ACHN (cell line): ENCODE measurements at regions not wholly inside any gene's neighbourhood (a gene's known extent, or its start where the extent isn't known, plus 50 kb on each side); places are given as distances from the start of the nearest gene placed in this dataset.

Experiments used
- DNase-seq: peaks from one replicate; pipeline ENCODE4 v3.0.0-alpha.2; 2015
- in situ Hi-C: cut with HindIII; loops from 2 replicates; pipeline ENCODE4 v1.10.0; 2017; ENCODE audit warnings: low sequenced_read_pairs, low pct_ligation_motif_present, low pct_unique_long_range_greater_than_20kb

GRCh38 chr5:130277522-130277921 lies 373.3 kb downstream of the CHSY3 start:
- in situ Hi-C loops: no loop called here
- DNase-seq: no peak

GRCh38 chr5:130277002-130277401 lies 372.7 kb downstream of the CHSY3 start:
- in situ Hi-C loops: no loop called here
- no peak for DNase-seq

GRCh38 chr5:130272837-130273236 lies 368.6 kb downstream of the CHSY3 start:
- in situ Hi-C loops: no loop called here
- DNase-seq: no peak

- in situ Hi-C loops: no loop called here
- DNase-seq: no peak
Observed at GRCh38 chr5:130270786-130271185, 366.5 kb downstream of the CHSY3 start.

GRCh38 chr5:130268489-130268888 lies 364.2 kb downstream of the CHSY3 start:
- no peak for DNase-seq
- in situ Hi-C loops: no loop called here

DNA sequence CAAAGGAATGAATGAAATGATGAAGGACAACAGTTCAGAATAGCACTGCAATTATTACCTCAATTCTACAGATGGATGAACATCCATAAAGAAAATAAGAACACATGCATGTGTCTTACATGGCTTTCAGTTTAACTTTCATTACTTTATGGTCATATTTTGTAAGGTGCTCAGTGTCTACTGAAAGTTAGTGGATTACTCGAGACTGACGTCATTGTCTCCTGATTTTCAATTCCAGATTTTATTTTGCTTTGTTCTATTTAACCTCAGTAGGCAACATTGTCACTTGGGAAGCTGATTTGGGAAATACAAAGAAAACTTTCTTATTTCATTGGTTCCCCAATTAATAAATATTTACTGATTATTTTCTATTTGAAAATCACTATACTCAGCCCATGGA lies 363.7 kb downstream of the CHSY3 start:
- in situ Hi-C loops: no loop called here

GRCh38 chr5:130260481-130260880 lies 356.2 kb downstream of the CHSY3 start:
- no peak for DNase-seq
- in situ Hi-C loops: no loop called here

More for the DNA sequence above, 363.7 kb downstream of the CHSY3 start:
- DNase-seq: no peak

DNA sequence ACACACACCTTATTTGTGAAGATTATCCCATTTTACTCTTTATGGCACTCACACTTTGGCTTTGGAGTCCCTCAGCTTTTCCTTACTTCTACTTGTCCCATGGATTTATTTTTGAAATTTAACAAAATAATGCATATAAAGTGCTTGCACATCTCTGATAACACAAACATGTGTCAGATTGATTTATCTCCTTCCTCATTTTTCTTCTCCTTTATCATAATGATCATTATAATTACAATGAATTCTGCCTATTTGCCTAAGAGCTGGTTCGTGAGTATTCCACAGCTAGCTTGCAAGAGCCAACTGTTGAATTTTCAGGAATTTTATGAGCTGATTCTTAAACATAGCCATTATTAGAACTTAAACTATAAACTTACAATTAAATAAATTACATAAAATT lies 347.7 kb downstream of the CHSY3 start:
- in situ Hi-C loops: no loop called here
- no peak for DNase-seq

- in situ Hi-C loops: no loop called here
- no peak for DNase-seq
Observed at GRCh38 chr5:130243641-130244040, 339.4 kb downstream of the CHSY3 start.

DNA sequence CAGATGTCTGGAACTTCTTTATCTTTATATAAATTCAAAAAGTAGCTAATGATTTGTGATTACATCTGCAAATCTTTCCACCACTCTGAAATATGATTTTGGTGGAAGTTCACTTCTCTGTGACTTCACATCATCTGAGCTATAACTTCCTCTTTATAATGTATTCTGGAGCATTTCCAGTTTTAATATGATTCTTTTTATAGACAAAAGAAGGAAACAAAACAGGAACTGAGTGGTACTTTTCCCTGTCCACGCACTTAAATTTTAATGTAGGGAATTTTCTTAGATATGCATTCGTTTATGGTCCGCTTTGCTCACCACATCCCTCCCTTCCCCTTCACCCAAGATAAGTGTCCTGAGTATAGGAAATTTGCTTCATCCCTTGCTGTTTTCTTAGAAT lies 333.5 kb downstream of the CHSY3 start:
- DNase-seq: no peak
- in situ Hi-C loops: no loop called here
